Cardiac fibroblast (primary cell): ENCODE measurements at regions not wholly inside any gene's neighbourhood (a gene's known extent, or its start where the extent isn't known, plus 50 kb on each side); places are given as distances from the start of the nearest gene placed in this dataset.

Source experiments
- DNase-seq, 2 donors: peaks; one replicate each; pipeline versions ENCODE4 v3.0.0 to v3.0.0-alpha.2; 2010; ENCODE audit warnings: low read depth in 2 of 2
- H3K4me3 ChIP-seq, 2 donors: replicated peaks in 1 of 2; 1 replicate in 1 of 2; 2 replicates in 1 of 2; pipeline ENCODE4 v1.5.1; 2011; ENCODE audit warnings: low read depth in 2 of 2, low read length in 2 of 2, mild to moderate bottlenecking in 2 of 2, moderate library complexity in 1 of 2
- CTCF ChIP-seq: IDR thresholded peaks from one replicate; pipeline ENCODE4 v1.5.1; 2011; ENCODE audit warnings: low read depth, mild to moderate bottlenecking, low read length, inconsistent platforms

GRCh38 chr18:78128004-78128403 is 851.6 kb upstream of the SALL3 start:
- no peak for DNase-seq
- TF ChIP-seq CTCF, result no peak

GRCh38 chr18:78129260-78129659 is 850.4 kb upstream of the SALL3 start:
- TF ChIP-seq CTCF, result no peak
- H3K4me3 ChIP-seq, result no peak overlapping the region
- DNase-seq, result no peak

More at GRCh38 chr18:78128004-78128403, 851.6 kb upstream of the SALL3 start:
- no peak overlapping the region for H3K4me3 ChIP-seq

GRCh38 chr18:78130232-78131195 is 849.1 kb upstream of the SALL3 start:
- no peak overlapping the region for H3K4me3 ChIP-seq
- DNase-seq, result no peak
- no peak for TF ChIP-seq CTCF

- no peak overlapping the region for H3K4me3 ChIP-seq
- DNase-seq, result no peak
- no peak for TF ChIP-seq CTCF
These were observed 845.9 kb upstream of the SALL3 start for GRCh38 chr18:78133729-78134128.

- no peak for DNase-seq
- TF ChIP-seq CTCF, result no peak
- H3K4me3 ChIP-seq, result no peak overlapping the region
These were observed 842.6 kb upstream of the SALL3 start for GRCh38 chr18:78136986-78137385.

- no peak for TF ChIP-seq CTCF
- DNase-seq, result no peak
- no peak overlapping the region for H3K4me3 ChIP-seq
These were observed 840.6 kb upstream of the SALL3 start for GRCh38 chr18:78138983-78139496.

- no peak for TF ChIP-seq CTCF
- no peak overlapping the region for H3K4me3 ChIP-seq
- DNase-seq, result no peak
These were observed 839.3 kb upstream of the SALL3 start for GRCh38 chr18:78140294-78140693.
